WTC11 (cell line): ENCODE measurements at regions not wholly inside any gene's neighbourhood (a gene's known extent, or its start where the extent isn't known, plus 50 kb on each side); places are given as distances from the start of the nearest gene placed in this dataset.

Source experiments
- ATF1 ChIP-seq: sonication (generic); formaldehyde crosslinking; IDR thresholded peaks from 2 replicates; pipeline ENCODE4 v1.8.1; 2023; ENCODE audit warnings: mild to moderate bottlenecking, moderate library complexity, missing genetic modification reagents
- CTCF ChIP-seq: fragments of 200-600 bp; IDR thresholded peaks from 2 replicates; pipeline ENCODE4 v1.8.0; 2022; ENCODE audit warnings: antibody characterized with exemption
- ETV6 ChIP-seq: sonication (generic); formaldehyde crosslinking; IDR thresholded peaks from 2 replicates; pipeline ENCODE4 v1.8.1; 2022; ENCODE audit warnings: mild to moderate bottlenecking, missing genetic modification reagents
- NFYB ChIP-seq: sonication (generic); formaldehyde crosslinking; conservative IDR thresholded peaks from 2 replicates; pipeline ENCODE4 v1.8.0; 2022; ENCODE audit warnings: low read depth, missing genetic modification reagents
- ZBTB43 ChIP-seq: sonication (generic); formaldehyde crosslinking; IDR thresholded peaks from 2 replicates; pipeline ENCODE4 v1.8.1; 2023; ENCODE audit warnings: mild to moderate bottlenecking, missing genetic modification reagents
- TF ChIP-seq, protein P1 (sequence below): sonication (generic); formaldehyde crosslinking; IDR thresholded peaks from 2 replicates; pipeline ENCODE4 v1.8.1; 2022; ENCODE audit warnings: low read depth, missing genetic modification reagents, borderline replicate concordance

DNA sequence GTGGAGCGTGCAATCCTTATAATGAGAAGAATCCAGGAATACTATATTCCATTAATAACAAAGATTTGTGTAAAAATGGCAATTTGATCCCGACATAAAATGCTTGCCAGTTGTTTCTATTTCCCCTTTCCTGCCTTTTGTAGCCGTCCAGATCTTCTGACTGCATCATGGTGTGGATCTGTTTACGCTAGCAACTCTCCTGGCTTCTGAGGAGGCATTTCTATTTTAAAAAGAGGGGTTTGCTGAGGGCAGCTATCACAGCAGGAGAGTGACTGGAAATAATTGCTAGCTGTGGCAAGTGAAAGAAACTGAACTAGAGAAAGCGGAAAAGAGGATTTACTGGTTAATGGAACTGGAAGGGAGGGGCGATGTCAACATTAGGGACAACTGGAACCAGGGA lies 145.6 kb downstream of the ATP23 start:
- TF ChIP-seq ETV6 (CRISPR knock-in tag) (no peak), ZBTB43 (CRISPR knock-in tag) (no peak), ATF1 (CRISPR knock-in tag) (no peak), CTCF (no peak), NFYB (no peak)
- TF ChIP-seq, protein P1, sequence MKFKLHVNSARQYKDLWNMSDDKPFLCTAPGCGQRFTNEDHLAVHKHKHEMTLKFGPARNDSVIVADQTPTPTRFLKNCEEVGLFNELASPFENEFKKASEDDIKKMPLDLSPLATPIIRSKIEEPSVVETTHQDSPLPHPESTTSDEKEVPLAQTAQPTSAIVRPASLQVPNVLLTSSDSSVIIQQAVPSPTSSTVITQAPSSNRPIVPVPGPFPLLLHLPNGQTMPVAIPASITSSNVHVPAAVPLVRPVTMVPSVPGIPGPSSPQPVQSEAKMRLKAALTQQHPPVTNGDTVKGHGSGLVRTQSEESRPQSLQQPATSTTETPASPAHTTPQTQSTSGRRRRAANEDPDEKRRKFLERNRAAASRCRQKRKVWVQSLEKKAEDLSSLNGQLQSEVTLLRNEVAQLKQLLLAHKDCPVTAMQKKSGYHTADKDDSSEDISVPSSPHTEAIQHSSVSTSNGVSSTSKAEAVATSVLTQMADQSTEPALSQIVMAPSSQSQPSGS (CRISPR knock-in tag): no peak
